LNCAP (cell line): ENCODE measurements at regions not wholly inside any gene's neighbourhood (a gene's known extent, or its start where the extent isn't known, plus 50 kb on each side); places are given as distances from the start of the nearest gene placed in this dataset.

Experiments used
- TF ChIP-seq, protein P1 (sequence below): fragments of 450-650 bp; IDR thresholded peaks from 2 replicates; pipeline ENCODE4 v1.5.1; 2017; ENCODE audit warnings: mild to moderate bottlenecking

DNA sequence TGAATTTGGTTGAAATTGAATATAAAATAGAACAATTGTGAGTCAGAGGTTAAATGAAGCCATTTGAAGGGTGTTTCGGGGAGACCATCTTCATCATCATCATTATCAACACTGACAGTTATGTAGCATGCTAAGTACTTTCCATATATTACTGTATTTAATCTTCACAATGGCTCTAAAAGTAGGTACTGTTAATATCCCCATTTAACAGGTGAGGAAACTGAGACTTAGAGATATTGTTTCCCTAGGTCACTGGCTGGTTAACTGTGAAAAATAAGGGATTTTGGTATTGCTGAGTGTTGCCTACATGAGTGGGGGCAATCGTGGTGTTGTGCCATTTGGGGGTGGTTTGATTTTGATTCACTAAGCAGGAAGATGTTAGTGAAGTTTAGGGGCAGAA lies 100.3 kb downstream of the TBX19 start:
- TF ChIP-seq, protein P1, sequence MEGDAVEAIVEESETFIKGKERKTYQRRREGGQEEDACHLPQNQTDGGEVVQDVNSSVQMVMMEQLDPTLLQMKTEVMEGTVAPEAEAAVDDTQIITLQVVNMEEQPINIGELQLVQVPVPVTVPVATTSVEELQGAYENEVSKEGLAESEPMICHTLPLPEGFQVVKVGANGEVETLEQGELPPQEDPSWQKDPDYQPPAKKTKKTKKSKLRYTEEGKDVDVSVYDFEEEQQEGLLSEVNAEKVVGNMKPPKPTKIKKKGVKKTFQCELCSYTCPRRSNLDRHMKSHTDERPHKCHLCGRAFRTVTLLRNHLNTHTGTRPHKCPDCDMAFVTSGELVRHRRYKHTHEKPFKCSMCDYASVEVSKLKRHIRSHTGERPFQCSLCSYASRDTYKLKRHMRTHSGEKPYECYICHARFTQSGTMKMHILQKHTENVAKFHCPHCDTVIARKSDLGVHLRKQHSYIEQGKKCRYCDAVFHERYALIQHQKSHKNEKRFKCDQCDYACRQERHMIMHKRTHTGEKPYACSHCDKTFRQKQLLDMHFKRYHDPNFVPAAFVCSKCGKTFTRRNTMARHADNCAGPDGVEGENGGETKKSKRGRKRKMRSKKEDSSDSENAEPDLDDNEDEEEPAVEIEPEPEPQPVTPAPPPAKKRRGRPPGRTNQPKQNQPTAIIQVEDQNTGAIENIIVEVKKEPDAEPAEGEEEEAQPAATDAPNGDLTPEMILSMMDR = no peak

DNA sequence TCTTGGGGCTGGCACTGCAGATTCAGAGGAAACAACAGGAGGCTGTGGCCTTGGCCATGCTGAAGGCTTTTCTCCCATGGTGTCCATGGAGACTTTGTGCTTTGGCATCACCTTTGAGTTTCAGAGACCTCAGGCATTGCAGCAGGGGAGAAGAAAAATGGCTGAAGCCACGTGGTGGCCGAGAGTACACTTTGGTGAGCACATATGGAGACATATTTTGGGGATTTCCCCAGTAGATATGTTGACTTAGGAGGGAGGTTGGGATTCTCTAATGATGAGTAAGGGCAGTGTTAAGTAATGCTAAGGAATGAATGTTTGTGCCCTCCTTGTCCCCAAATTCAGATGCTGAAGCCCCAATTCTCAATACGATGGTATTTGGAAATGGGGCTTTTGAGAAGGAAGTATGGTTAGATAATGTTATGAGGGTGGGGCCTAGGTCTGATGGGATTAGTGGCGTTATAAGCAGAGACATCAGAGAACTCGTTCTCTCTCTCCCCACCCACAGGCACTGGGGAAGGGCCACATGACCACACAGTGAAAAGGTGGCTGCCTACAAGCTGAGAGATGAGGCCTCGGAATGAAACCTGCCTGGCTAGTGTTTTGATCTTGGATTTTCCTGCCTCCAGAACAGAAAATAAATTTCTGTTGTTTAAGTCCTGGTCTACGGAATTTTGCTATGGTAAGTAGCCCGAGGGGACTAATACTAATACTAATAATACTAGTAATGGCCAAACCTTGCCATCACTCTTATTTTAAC lies 98.6 kb downstream of the TBX19 start:
- TF ChIP-seq, protein P1 = no peak

DNA sequence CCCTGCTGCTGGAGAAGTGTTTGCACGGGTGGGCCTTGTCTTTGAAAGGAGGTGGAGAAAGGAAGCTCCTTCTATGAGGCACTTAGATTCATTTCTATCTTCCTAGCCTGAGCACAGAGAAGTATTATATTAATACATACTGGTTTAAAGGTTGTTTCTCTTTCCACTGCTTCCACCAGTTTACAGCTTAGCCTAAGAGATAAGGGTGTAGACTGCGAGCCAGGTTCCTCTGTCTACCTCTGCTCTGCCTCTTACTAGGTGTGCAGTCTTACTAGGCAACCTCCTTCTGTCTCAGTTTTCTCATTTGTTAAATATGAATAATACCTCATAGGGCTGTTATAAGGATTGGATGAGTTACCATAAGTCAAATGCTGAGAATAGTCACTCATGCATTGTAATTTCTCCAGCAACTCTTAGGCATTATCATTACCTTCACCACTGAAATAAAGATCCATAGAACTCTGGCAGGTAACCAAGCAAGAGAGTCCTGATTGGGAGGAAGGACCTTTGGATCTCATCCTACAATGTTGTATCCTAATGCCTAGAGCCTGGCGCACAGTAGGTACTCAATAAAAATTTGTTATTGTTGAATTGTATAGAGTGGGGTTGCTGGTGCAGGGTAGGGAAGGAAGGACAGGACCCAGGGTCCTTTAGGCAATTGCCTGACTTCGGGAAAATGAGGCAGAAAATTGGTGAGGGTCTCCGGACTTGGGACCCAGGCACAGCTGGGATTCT lies 95.1 kb downstream of the TBX19 start:
- TF ChIP-seq, protein P1 = no peak

DNA sequence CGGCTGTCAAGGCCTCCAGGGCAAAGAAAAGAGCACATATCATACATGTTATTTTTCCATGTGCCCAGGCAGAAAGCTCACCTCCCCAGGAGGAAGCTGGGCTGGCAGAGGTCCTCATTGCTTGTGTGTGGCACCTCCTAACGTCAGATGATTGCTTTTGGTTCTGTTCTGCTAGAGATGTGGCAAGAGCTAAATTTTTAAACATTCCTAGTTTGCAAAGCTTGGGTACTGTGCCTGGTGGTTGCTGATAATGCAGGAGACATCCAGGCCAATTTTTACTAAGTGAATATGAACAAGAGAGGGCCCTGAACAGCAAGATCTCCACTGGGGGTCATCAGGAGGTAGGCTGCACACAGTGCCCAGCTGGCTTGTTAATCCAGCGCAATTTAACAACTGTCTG lies 93.9 kb downstream of the TBX19 start:
- TF ChIP-seq, protein P1 = no peak

DNA sequence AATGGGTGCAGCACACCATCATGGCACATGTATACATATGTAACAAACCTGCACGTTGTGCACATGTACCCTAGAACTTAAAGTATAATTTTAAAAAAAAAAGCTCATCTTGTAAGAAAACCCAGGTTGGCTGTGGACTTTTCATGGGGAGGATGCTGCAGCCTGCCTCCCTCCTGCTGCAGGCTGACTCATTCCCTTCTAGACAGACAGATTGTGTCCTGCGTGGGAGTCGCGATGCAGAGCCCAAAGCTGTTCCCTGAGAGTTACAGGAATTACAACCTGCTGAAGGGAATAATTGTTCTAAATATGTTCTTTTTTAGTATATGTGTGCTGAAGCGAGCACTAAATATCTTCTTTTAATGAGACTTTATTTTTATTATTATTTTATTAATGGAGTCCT lies 93.2 kb downstream of the TBX19 start:
- TF ChIP-seq, protein P1 = no peak

DNA sequence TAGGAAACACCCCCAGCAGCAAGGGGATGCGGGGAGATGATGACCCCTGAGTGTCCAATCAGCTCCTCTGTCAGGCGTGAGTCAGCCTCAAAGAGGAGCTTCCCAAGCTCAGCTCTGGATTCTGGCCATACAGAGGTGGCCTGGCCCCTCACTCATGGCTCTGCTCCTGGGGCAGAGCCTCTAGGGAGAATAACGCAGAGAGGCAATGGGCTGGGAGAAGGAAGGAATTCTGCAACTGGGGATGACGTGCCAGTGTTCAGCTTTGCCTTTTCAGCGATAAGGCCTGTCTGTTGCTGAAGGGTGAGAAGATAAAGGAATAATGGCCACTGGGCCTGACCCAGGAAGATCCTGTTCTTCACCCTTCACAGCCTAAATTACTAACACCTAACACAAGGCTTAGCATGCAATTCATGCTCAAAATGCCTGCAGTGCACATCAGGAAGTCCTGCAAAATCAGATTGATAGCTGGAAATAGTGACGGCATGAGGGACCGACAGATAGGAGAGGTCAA lies 92.2 kb downstream of the TBX19 start:
- TF ChIP-seq, protein P1 = no peak

DNA sequence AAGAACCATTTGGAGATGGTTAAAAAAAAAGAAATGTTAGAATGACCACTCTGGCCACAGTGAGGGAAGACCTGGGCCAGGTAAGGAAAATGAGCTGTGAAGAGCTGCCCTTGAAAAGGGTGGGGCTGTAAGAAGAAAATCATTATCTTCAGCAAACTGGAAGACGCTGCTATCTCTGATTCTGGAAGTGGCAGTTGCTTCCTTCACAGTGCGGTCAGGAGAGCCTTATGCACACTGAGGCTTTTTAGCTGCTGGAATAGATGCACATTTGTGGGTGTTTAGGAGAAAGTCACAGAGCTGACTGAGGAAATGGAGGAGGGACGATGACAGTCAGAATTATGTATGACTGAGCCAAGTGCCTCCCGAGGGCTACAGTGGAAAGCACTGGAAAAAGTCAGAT lies 91.6 kb downstream of the TBX19 start:
- TF ChIP-seq, protein P1 = no peak
